OCI-LY7 (cell line): ENCODE measurements at regions not wholly inside any gene's neighbourhood (a gene's known extent, or its start where the extent isn't known, plus 50 kb on each side); places are given as distances from the start of the nearest gene placed in this dataset.
"Not testable (repeated sequence)": the region's sequence is repeated elsewhere in the genome, so short reads cannot be mapped to it uniquely, and the experiment has no call there.

ENCODE experiments used
- BruUV-seq: library from RNA; stranded (reverse); fragments of 400-500 nt; replicated peaks from 2 replicates; lab custom pipeline; 2021; lab: Mats Ljungman, UMichigan
- CTCF ChIA-PET: fragments of 300-600 bp; sonication (Branson Sonifier 250); formaldehyde crosslinking; loops from one replicate; lab custom pipeline; 2022; ENCODE audit warnings: antibody characterized with exemption; ENCODE audit not compliant: unreplicated experiment; lab: Charles Lee
- POLR2A ChIA-PET: fragments of 300-600 bp; sonication (Branson Sonifier 250); formaldehyde crosslinking; loops from one replicate; lab custom pipeline; 2022; ENCODE audit warnings: antibody characterized with exemption; lab: Charles Lee
- DNase-seq: peaks from one replicate; pipeline ENCODE4 v3.0.0-alpha.2; 2015; ENCODE audit warnings: low spot score
- H2AFZ ChIP-seq: fragments of 200-600 bp; sonication (generic), shearing (Covaris generic); 2 replicates; pipeline ENCODE4 v1.6.1; 2014; ENCODE audit warnings: mild to moderate bottlenecking, antibody characterized with exemption, low read length, moderate library complexity
- H3K27ac ChIP-seq: fragments of 200-600 bp; sonication (generic); 2 replicates; pipeline ENCODE4 v1.5.1; 2014; ENCODE audit warnings: mixed run types, low read depth, mild to moderate bottlenecking, moderate library complexity, low read length, inconsistent platforms; ENCODE audit not compliant: poor library complexity, severe bottlenecking
- H3K36me3 ChIP-seq: fragments of 200-600 bp; sonication (generic); 2 replicates; pipeline ENCODE4 v1.6.1; 2014; ENCODE audit warnings: mild to moderate bottlenecking, antibody characterized with exemption, low read length, moderate library complexity, mixed read lengths; ENCODE audit not compliant: insufficient read depth
- H3K4me1 ChIP-seq: fragments of 200-600 bp; sonication (generic); 2 replicates; pipeline ENCODE4 v1.5.1; 2014; ENCODE audit warnings: mild to moderate bottlenecking, low read length; ENCODE audit not compliant: insufficient read depth, poor library complexity, severe bottlenecking
- H3K4me2 ChIP-seq: fragments of 200-600 bp; sonication (generic); 2 replicates; pipeline ENCODE4 v1.6.1; 2014; ENCODE audit warnings: mild to moderate bottlenecking, low read length
- H3K4me3 ChIP-seq: fragments of 200-600 bp; sonication (generic); 2 replicates; pipeline ENCODE4 v1.5.1; 2014; ENCODE audit warnings: mild to moderate bottlenecking, low read depth, low read length; ENCODE audit not compliant: poor library complexity, severe bottlenecking
- H3K79me2 ChIP-seq: fragments of 200-600 bp; sonication (generic); 2 replicates; pipeline ENCODE4 v1.6.1; 2016; ENCODE audit warnings: low read depth, mild to moderate bottlenecking, low read length, moderate library complexity, mixed read lengths; ENCODE audit not compliant: insufficient read depth
- H3K9me2 ChIP-seq: fragments of 200-600 bp; sonication (generic); 2 replicates; pipeline ENCODE4 v1.6.1; 2016; ENCODE audit warnings: mild to moderate bottlenecking, low read length, mixed read lengths; ENCODE audit not compliant: insufficient read depth
- H3K9me3 ChIP-seq: fragments of 200-600 bp; sonication (generic); 2 replicates; pipeline ENCODE4 v1.6.1; 2014; ENCODE audit warnings: mild to moderate bottlenecking, mixed run types, low read length, mixed read lengths
- H4K20me1 ChIP-seq: fragments of 200-600 bp; sonication (generic); 2 replicates; pipeline ENCODE4 v1.6.1; 2014; ENCODE audit warnings: mild to moderate bottlenecking, antibody characterized with exemption, low read length, moderate library complexity, mixed read lengths; ENCODE audit not compliant: insufficient read depth
- CTCF ChIP-seq: fragments of 200-600 bp; sonication (generic); conservative IDR thresholded peaks from 2 replicates; pipeline ENCODE4 v1.5.1; 2014; ENCODE audit warnings: mild to moderate bottlenecking, antibody characterized with exemption, low read length, moderate library complexity, mixed read lengths
- EZH2phosphoT487 ChIP-seq: fragments of 200-600 bp; sonication (generic); IDR thresholded peaks from 2 replicates; pipeline ENCODE4 v1.6.1; 2018; ENCODE audit warnings: low read depth, borderline replicate concordance, mild to moderate bottlenecking, mixed run types, antibody characterized with exemption, low read length, moderate library complexity, mixed read lengths
- intact Hi-C: fragments of 100-400 bp; cut with micrococcal nuclease; formaldehyde crosslinking; loops from one replicate; pipeline ENCODE4 v1.10.0; 2022; ENCODE audit not compliant: unreplicated experiment

GRCh38 chr15:26197719-26198118 is 334.6 kb upstream of the ATP10A start:
- Histone ChIP-seq H3K9me2 (no peaks in the 10 kb centered on the region), H4K20me1 (no peaks in the 10 kb centered on the region), H3K4me1 (no peaks in the 10 kb centered on the region), H3K79me2 (no peaks in the 10 kb centered on the region), H2AFZ (no peak overlapping the region), H3K9me3 (no peaks in the 10 kb centered on the region), H3K4me3 (no peak overlapping the region), H3K27ac (no peak overlapping the region), H3K36me3 (no peaks in the 10 kb centered on the region), H3K4me2 (no peak overlapping the region)
- ChIA-PET CTCF (no interaction called here), POLR2A (no interaction called here)
- no peak for DNase-seq
- no peak for TF ChIP-seq CTCF
- no peak for TF ChIP-seq EZH2phosphoT487
- BruUV-seq = no TSS peak
- intact Hi-C loops = no loop called here

DNA sequence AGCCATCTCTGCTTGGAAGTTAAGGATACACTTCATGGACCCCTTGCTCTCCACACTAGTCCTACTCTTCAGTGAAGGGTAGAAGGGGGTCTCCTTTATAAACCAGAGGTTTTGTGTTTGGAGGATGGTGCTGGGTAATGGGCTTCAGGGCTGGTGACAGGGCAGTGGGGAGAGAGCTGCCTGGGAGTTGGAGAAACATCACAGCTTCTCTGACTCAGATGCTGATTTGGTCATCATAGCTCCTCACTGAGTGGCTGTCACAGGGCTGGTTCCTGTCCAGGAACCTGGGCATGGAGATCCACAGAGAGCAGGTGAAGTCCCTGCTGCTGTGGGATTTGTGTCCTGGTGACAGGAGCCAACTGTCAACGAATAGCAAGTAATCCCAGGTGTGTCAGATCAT is 333.9 kb upstream of the ATP10A start:
- intact Hi-C loops = no loop called here
- Histone ChIP-seq H3K27ac (no peak overlapping the region), H3K4me1 (no peaks in the 10 kb centered on the region), H3K4me3 (no peak overlapping the region), H3K9me2 (no peaks in the 10 kb centered on the region), H3K79me2 (no peaks in the 10 kb centered on the region), H2AFZ (no peak overlapping the region), H4K20me1 (no peaks in the 10 kb centered on the region), H3K36me3 (no peaks in the 10 kb centered on the region), H3K4me2 (no peak overlapping the region), H3K9me3 (no peaks in the 10 kb centered on the region)
- no TSS peak for BruUV-seq
- DNase-seq = no peak
- no peak for TF ChIP-seq EZH2phosphoT487
- no peak for TF ChIP-seq CTCF
- POLR2A ChIA-PET = no interaction called here
- CTCF ChIA-PET = no interaction called here

- Histone ChIP-seq H2AFZ (no peak overlapping the region), H3K36me3 (no peaks in the 10 kb centered on the region), H3K4me2 (no peak overlapping the region), H3K9me2 (no peaks in the 10 kb centered on the region), H3K79me2 (no peaks in the 10 kb centered on the region), H4K20me1 (no peaks in the 10 kb centered on the region), H3K4me3 (no peak overlapping the region), H3K27ac (no peak overlapping the region), H3K9me3 (no peaks in the 10 kb centered on the region), H3K4me1 (no peaks in the 10 kb centered on the region)
- DNase-seq = no peak
- TF ChIP-seq CTCF = no peak
- no peak for TF ChIP-seq EZH2phosphoT487
- ChIA-PET POLR2A (no interaction called here), CTCF (no interaction called here)
- intact Hi-C loops = no loop called here
- BruUV-seq = no TSS peak
Measured at GRCh38 chr15:26191193-26191592, 328.1 kb upstream of the ATP10A start.

GRCh38 chr15:26186138-26186537 is 323.0 kb upstream of the ATP10A start:
- H3K9me2 ChIP-seq, H3K27ac ChIP-seq, BruUV-seq, H3K4me1 ChIP-seq, H3K79me2 ChIP-seq, H3K36me3 ChIP-seq, H4K20me1 ChIP-seq, H3K4me2 ChIP-seq, CTCF ChIA-PET, DNase-seq, intact Hi-C loops, H3K4me3 ChIP-seq, H2AFZ ChIP-seq, H3K9me3 ChIP-seq: not testable (repeated sequence)
- POLR2A ChIA-PET = interaction anchor here (0.6 kb wide), 1 partner anchor 677 kb away, joined by 4 read pairs; no protein-coding TSS in a partner anchor
